Medulla oblongata (tissue), 1 donor: ENCODE measurements at regions not wholly inside any gene's neighbourhood (a gene's known extent, or its start where the extent isn't known, plus 50 kb on each side); places are given as distances from the start of the nearest gene placed in this dataset.

ENCODE experiments used
- DNase-seq: peaks from one replicate; pipeline ENCODE4 v3.0.0-alpha.2; 2015; ENCODE audit errors: extremely low spot score

- no peak for DNase-seq
Measured at GRCh38 chr3:160130071-160130470, 95.2 kb upstream of the C3orf80 start.

- DNase-seq = no peak
Measured at GRCh38 chr3:160130950-160131349, 94.3 kb upstream of the C3orf80 start.

GRCh38 chr3:160132226-160132625, 93.0 kb upstream of the C3orf80 start:
- DNase-seq = no peak

GRCh38 chr3:160133757-160134156, 91.5 kb upstream of the C3orf80 start:
- DNase-seq = no peak

- no peak for DNase-seq
Measured at GRCh38 chr3:160134454-160134853, 90.8 kb upstream of the C3orf80 start.

GRCh38 chr3:160134964-160135363, 90.3 kb upstream of the C3orf80 start:
- peak; percentile 33 for DNase-seq

- DNase-seq = no peak
Measured at GRCh38 chr3:160135851-160136250, 89.4 kb upstream of the C3orf80 start.

- no peak for DNase-seq
Measured at GRCh38 chr3:160136421-160136820, 88.8 kb upstream of the C3orf80 start.

GRCh38 chr3:160139291-160139690, 85.9 kb upstream of the C3orf80 start:
- no peak for DNase-seq

- DNase-seq = no peak
Measured at GRCh38 chr3:160140756-160141155, 84.5 kb upstream of the C3orf80 start.

GRCh38 chr3:160141485-160142185, 83.6 kb upstream of the C3orf80 start:
- DNase-seq = no peak

- no peak for DNase-seq
Measured at GRCh38 chr3:160143482-160143881, 81.7 kb upstream of the C3orf80 start.

GRCh38 chr3:160150066-160150465, 75.2 kb upstream of the C3orf80 start:
- DNase-seq = no peak

- no peak for DNase-seq
Measured at GRCh38 chr3:160150525-160150924, 74.7 kb upstream of the C3orf80 start.

GRCh38 chr3:160152638-160153037, 72.6 kb upstream of the C3orf80 start:
- DNase-seq = no peak

- no peak for DNase-seq
Measured at GRCh38 chr3:160154033-160154432, 71.2 kb upstream of the C3orf80 start.

- DNase-seq = no peak
Measured at GRCh38 chr3:160154596-160154995, 70.6 kb upstream of the C3orf80 start.

GRCh38 chr3:160157321-160157720, 67.9 kb upstream of the C3orf80 start:
- no peak for DNase-seq

- DNase-seq = no peak
Measured at GRCh38 chr3:160159341-160159740, 65.9 kb upstream of the C3orf80 start.

GRCh38 chr3:160159806-160160205, 65.4 kb upstream of the C3orf80 start:
- peak; percentile 2 for DNase-seq

- DNase-seq = no peak
Measured at GRCh38 chr3:160161921-160162320, 63.3 kb upstream of the C3orf80 start.

- DNase-seq = no peak
Measured at GRCh38 chr3:160162440-160162839, 62.8 kb upstream of the C3orf80 start.

- peak; percentile 19 for DNase-seq
Measured at GRCh38 chr3:160163229-160163878, 61.9 kb upstream of the C3orf80 start.

GRCh38 chr3:160168246-160168645, 57.0 kb upstream of the C3orf80 start:
- no peak for DNase-seq
